Mucosa of stomach (tissue), 1 donor: ENCODE measurements at regions not wholly inside any gene's neighbourhood (a gene's known extent, or its start where the extent isn't known, plus 50 kb on each side); places are given as distances from the start of the nearest gene placed in this dataset.

ENCODE experiments used
- H3K27me3 ChIP-seq: one replicate; pipeline ENCODE4 v1.7.0; 2013; ENCODE audit warnings: mild to moderate bottlenecking, low read length; ENCODE audit not compliant: control insufficient read depth, insufficient read depth
- H3K36me3 ChIP-seq: one replicate; pipeline ENCODE4 v1.7.0; 2013; ENCODE audit warnings: low read length; ENCODE audit not compliant: control insufficient read depth, insufficient read depth
- H3K4me1 ChIP-seq: one replicate; pipeline ENCODE4 v1.7.0; 2013; ENCODE audit warnings: mild to moderate bottlenecking, low read length; ENCODE audit not compliant: control insufficient read depth, insufficient read depth
- H3K4me3 ChIP-seq: one replicate; pipeline ENCODE4 v1.7.0; 2013; ENCODE audit warnings: low read length
- H3K9ac ChIP-seq: one replicate; pipeline ENCODE4 v1.7.0; 2013; ENCODE audit warnings: mild to moderate bottlenecking, low read length, moderate library complexity
- H3K9me3 ChIP-seq: one replicate; pipeline ENCODE4 v1.7.0; 2013; ENCODE audit warnings: mild to moderate bottlenecking, low read length, moderate library complexity; ENCODE audit not compliant: control insufficient read depth
- donor health status: Pancreatic carcinoma.

- no peaks in the 10 kb centered on the region for H3K9me3 ChIP-seq
These were observed 550.1 kb downstream of the LTN1 start for GRCh38 chr21:28442624-28443023.

GRCh38 chr21:28442085-28442484 is 550.6 kb downstream of the LTN1 start:
- Histone ChIP-seq H3K4me1 (no peaks in the 10 kb centered on the region), H3K27me3 (no peaks in the 10 kb centered on the region), H3K4me3 (no peak overlapping the region), H3K9me3 (no peaks in the 10 kb centered on the region), H3K9ac (no peak overlapping the region), H3K36me3 (no peaks in the 10 kb centered on the region)

More at GRCh38 chr21:28442624-28443023, 550.1 kb downstream of the LTN1 start:
- no peak overlapping the region for H3K9ac ChIP-seq
- no peaks in the 10 kb centered on the region for H3K36me3 ChIP-seq
- no peaks in the 10 kb centered on the region for H3K27me3 ChIP-seq
- no peak overlapping the region for H3K4me3 ChIP-seq
- H3K4me1 ChIP-seq, result no peaks in the 10 kb centered on the region

GRCh38 chr21:28439788-28440187 is 552.9 kb downstream of the LTN1 start:
- H3K4me1 ChIP-seq, result peaks cover 8% of the 10 kb centered on the region
- no peaks in the 10 kb centered on the region for H3K27me3 ChIP-seq
- no peaks in the 10 kb centered on the region for H3K36me3 ChIP-seq
- no peak overlapping the region for H3K4me3 ChIP-seq
- no peak overlapping the region for H3K9ac ChIP-seq
- no peaks in the 10 kb centered on the region for H3K9me3 ChIP-seq

GRCh38 chr21:28439251-28439650 is 553.4 kb downstream of the LTN1 start:
- H3K4me3 ChIP-seq, result no peak overlapping the region
- peaks cover 8% of the 10 kb centered on the region for H3K4me1 ChIP-seq
- no peaks in the 10 kb centered on the region for H3K9me3 ChIP-seq
- H3K36me3 ChIP-seq, result no peaks in the 10 kb centered on the region
- no peaks in the 10 kb centered on the region for H3K27me3 ChIP-seq
- H3K9ac ChIP-seq, result no peak overlapping the region

- H3K4me1 ChIP-seq, result peaks cover 8% of the 10 kb centered on the region
- no peaks in the 10 kb centered on the region for H3K9me3 ChIP-seq
- no peaks in the 10 kb centered on the region for H3K27me3 ChIP-seq
- no peak overlapping the region for H3K9ac ChIP-seq
- H3K36me3 ChIP-seq, result no peaks in the 10 kb centered on the region
- no peak overlapping the region for H3K4me3 ChIP-seq
These were observed 555.6 kb downstream of the LTN1 start for GRCh38 chr21:28437061-28437460.

- Histone ChIP-seq H3K9ac (no peak overlapping the region), H3K27me3 (no peaks in the 10 kb centered on the region), H3K4me1 (peaks cover 8% of the 10 kb centered on the region), H3K9me3 (no peaks in the 10 kb centered on the region), H3K4me3 (no peak overlapping the region), H3K36me3 (no peaks in the 10 kb centered on the region)
These were observed 556.3 kb downstream of the LTN1 start for GRCh38 chr21:28436286-28436932.

GRCh38 chr21:28431527-28432200 is 561.0 kb downstream of the LTN1 start:
- H3K36me3 ChIP-seq, result no peaks in the 10 kb centered on the region
- no peak overlapping the region for H3K4me3 ChIP-seq
- H3K9me3 ChIP-seq, result no peaks in the 10 kb centered on the region
- no peak overlapping the region for H3K9ac ChIP-seq
- no peaks in the 10 kb centered on the region for H3K27me3 ChIP-seq
- peaks cover 8% of the 10 kb centered on the region for H3K4me1 ChIP-seq

GRCh38 chr21:28431022-28431421 is 561.7 kb downstream of the LTN1 start:
- Histone ChIP-seq H3K4me3 (no peak overlapping the region), H3K36me3 (no peaks in the 10 kb centered on the region), H3K4me1 (peaks cover 8% of the 10 kb centered on the region), H3K9ac (no peak overlapping the region), H3K9me3 (no peaks in the 10 kb centered on the region), H3K27me3 (no peaks in the 10 kb centered on the region)

GRCh38 chr21:28429161-28429560 is 563.5 kb downstream of the LTN1 start:
- Histone ChIP-seq H3K27me3 (no peaks in the 10 kb centered on the region), H3K4me3 (no peak overlapping the region), H3K9ac (no peak overlapping the region), H3K9me3 (no peaks in the 10 kb centered on the region), H3K4me1 (no peaks in the 10 kb centered on the region), H3K36me3 (no peaks in the 10 kb centered on the region)

- Histone ChIP-seq H3K36me3 (no peaks in the 10 kb centered on the region), H3K9me3 (no peaks in the 10 kb centered on the region), H3K4me1 (no peaks in the 10 kb centered on the region), H3K27me3 (no peaks in the 10 kb centered on the region), H3K9ac (no peak overlapping the region), H3K4me3 (no peak overlapping the region)
These were observed 565.2 kb downstream of the LTN1 start for GRCh38 chr21:28427394-28428022.

- Histone ChIP-seq H3K4me1 (no peaks in the 10 kb centered on the region), H3K4me3 (no peak overlapping the region), H3K36me3 (no peaks in the 10 kb centered on the region), H3K27me3 (no peaks in the 10 kb centered on the region), H3K9me3 (no peaks in the 10 kb centered on the region), H3K9ac (no peak overlapping the region)
These were observed 566.1 kb downstream of the LTN1 start for GRCh38 chr21:28426545-28426944.

- no peaks in the 10 kb centered on the region for H3K36me3 ChIP-seq
These were observed 569.0 kb downstream of the LTN1 start for GRCh38 chr21:28423521-28424190.

More at GRCh38 chr21:28423521-28424190, 569.0 kb downstream of the LTN1 start:
- H3K27me3 ChIP-seq, result no peaks in the 10 kb centered on the region
- no peaks in the 10 kb centered on the region for H3K4me1 ChIP-seq
- H3K9me3 ChIP-seq, result no peaks in the 10 kb centered on the region
- no peak overlapping the region for H3K9ac ChIP-seq
- no peak overlapping the region for H3K4me3 ChIP-seq
